GM12875 (cell line): ENCODE measurements at regions not wholly inside any gene's neighbourhood (a gene's known extent, or its start where the extent isn't known, plus 50 kb on each side); places are given as distances from the start of the nearest gene placed in this dataset.

Experiments used
- H3K4me3 ChIP-seq: one replicate; pipeline ENCODE4 v1.5.1; 2011; ENCODE audit warnings: low read depth, low read length, control low read depth
- TF ChIP-seq, protein P1 (sequence below): IDR thresholded peaks from 2 replicates; pipeline ENCODE4 v1.5.1; 2011; ENCODE audit warnings: low read depth, mild to moderate bottlenecking, control low read depth, inconsistent platforms, low read length, moderate library complexity, borderline replicate concordance; ENCODE audit not compliant: insufficient read depth

DNA sequence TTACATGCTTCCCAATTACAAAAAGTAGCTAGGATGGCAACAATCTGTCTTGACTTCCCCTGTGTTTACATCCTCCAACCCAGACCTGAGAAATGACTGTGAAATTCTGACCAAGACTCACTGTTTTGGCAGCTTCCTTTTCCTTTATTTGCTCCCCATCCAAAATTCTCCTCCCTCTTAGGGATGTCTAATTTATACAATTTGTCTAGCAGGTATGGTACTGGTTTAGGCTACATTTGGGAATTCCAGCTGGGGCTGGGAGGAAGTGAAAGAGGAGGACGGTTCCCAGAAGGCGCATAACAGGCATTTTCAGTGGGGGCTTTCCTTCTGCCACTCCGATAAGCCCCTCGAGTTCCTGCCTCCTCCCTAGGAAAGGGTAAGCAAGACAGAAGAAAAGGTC, 231.5 kb upstream of the BTBD3 start:
- no peak overlapping the region for H3K4me3 ChIP-seq
- TF ChIP-seq, protein P1, sequence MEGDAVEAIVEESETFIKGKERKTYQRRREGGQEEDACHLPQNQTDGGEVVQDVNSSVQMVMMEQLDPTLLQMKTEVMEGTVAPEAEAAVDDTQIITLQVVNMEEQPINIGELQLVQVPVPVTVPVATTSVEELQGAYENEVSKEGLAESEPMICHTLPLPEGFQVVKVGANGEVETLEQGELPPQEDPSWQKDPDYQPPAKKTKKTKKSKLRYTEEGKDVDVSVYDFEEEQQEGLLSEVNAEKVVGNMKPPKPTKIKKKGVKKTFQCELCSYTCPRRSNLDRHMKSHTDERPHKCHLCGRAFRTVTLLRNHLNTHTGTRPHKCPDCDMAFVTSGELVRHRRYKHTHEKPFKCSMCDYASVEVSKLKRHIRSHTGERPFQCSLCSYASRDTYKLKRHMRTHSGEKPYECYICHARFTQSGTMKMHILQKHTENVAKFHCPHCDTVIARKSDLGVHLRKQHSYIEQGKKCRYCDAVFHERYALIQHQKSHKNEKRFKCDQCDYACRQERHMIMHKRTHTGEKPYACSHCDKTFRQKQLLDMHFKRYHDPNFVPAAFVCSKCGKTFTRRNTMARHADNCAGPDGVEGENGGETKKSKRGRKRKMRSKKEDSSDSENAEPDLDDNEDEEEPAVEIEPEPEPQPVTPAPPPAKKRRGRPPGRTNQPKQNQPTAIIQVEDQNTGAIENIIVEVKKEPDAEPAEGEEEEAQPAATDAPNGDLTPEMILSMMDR = no peak

DNA sequence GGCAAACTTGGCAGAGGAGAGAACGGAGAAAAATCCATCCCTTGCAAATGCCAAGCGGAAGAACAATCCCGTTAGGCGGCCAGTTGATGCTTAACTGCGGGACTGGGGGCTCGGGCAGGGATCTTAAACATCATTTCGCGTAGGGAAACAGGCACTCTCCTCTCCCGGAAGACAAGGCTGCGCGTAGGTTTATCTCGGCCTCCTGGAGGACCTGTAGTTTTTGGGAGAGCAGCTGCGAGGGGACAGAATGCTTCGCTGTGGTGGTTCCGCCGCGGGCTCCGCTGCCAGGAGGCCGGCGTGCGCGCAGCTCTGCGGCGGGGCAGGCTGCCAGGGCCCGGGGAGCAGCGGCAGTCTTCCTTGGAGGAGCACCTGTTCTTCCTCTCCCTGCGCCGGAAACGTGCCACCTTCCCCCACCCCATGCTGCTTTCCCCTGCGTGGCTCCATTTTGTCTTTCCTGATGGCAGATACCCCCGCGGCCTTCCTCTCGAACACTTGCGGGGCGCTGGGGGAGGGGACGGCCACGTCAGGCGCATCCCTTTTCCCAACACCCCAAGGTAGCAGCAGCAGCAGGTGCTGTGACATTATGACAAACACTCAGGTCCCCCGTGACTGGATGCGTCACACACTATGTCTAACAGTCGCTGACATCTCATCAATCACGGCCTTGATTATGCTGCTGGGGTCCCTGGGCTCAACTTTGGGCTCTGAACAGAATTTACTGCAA, 230.7 kb upstream of the BTBD3 start:
- H3K4me3 ChIP-seq = no peak overlapping the region
- TF ChIP-seq, protein P1 = no peak

DNA sequence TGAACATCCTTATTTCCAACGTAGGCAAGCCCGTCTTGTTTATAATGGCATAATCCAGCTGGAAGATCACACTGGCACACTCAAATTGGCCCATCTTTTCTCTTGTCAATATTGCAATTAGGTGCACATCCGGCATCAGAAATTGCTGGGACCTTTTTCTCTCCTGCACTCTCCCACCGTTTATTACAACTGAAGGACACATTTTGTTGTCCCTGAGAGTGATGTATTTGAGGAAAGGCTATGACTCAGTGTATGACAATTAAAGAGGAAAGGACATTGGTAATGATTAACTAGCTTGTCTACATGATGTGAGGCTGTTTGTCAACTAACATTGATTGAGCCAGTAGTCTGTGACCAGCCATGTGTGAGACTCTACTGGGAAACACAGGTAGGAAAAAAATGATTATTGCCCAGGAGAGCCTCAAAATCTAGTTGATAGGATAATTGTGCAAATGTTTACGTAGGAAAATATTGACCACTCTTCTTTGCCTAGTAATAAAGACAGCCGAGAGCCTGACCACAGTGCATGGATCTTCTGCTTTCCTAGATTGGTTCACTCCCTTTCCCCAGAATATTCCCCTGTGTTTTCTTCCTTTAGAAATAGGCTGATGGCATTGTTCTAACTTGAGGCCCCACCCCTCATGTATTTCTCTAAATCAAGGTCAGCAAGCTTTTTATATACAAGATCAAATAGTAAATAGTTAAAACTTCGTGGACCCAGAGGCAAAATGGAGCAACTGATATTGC, 230.0 kb upstream of the BTBD3 start:
- TF ChIP-seq, protein P1 = no peak
- no peak overlapping the region for H3K4me3 ChIP-seq

DNA sequence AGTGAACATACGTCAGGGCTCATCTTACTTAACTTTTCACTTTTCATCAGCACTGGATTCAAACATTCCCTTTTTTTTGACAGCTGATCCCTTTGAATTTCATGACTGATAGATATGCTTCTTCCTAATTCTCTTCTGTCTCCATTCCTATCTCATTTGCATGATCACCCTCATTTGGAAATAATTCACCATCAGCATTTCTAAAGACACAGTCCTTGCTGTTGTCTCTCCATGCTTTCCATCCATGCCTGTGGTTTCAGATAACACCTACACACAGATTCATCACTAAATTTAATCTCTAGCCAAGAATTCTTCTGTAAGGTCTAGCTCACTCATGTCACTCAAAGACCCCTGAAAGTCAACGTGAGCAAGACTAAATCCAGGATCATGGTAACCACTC, 228.4 kb upstream of the BTBD3 start:
- TF ChIP-seq, protein P1 = no peak
- H3K4me3 ChIP-seq = no peak overlapping the region

DNA sequence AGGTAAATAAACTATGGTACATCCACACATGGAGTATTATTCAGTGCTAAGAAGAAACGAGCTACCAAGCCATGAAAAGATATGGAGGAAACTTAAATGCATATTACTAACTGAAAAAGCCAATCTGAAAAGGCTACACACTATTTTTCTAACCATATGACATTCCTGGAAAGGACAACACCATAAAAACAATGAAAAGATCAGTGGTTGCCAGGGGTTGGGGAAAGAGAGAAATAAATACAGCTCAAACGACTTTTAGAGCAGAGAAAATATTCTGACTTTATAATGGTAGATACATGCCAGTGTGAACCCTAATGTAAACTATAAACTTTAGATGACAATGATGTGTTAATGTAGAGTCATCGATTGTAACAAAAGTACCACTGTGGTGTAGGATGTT, 225.9 kb upstream of the BTBD3 start:
- no peak overlapping the region for H3K4me3 ChIP-seq
- TF ChIP-seq, protein P1 = no peak

DNA sequence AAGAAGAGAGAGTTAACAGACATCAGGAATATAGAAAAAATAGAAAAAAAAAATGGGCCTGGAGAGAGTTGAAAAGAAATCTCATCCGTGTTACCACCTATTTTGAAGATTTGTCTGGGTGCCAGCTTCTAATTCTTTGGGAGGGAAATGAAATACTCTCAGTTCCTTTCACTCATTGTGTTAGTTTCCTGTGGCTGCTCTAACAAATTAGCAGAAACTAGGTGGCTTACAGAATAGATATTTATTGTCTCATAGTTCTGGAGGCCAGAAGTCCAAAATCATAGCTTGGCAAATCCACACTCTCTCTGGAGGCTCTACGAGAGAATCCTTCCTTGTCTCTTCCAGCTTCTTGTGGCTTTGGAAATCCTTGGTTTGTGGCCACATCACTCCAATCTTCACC, 225.1 kb upstream of the BTBD3 start:
- H3K4me3 ChIP-seq = no peak overlapping the region
- TF ChIP-seq, protein P1 = no peak

DNA sequence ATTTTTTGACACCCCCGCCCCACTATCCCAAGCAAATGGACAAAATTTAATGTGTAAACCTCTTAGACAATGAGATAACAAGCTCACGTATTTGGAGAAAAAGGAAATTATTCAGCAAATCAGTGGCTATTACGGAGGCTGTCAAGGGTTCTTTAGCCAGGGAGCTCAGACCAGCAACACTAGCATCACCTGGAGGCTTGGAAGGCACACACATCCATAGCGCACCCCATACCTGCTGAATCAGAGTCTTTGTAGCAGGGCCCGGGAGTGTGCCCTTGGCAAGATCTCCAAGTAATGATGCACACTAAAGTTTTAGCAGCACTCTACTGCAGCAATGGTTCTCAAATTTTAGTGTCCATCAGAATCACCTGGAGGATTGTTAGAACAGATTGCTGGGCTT, 223.2 kb upstream of the BTBD3 start:
- TF ChIP-seq, protein P1 = no peak
- H3K4me3 ChIP-seq = no peak overlapping the region
